ENCODE measurements at regions not wholly inside any gene's neighbourhood (a gene's known extent, or its start where the extent isn't known, plus 50 kb on each side); places are given as distances from the start of the nearest gene placed in this dataset.
"Not testable (repeated sequence)": the region's sequence is repeated elsewhere in the genome, so short reads cannot be mapped to it uniquely, and the experiment has no call there.

DNA sequence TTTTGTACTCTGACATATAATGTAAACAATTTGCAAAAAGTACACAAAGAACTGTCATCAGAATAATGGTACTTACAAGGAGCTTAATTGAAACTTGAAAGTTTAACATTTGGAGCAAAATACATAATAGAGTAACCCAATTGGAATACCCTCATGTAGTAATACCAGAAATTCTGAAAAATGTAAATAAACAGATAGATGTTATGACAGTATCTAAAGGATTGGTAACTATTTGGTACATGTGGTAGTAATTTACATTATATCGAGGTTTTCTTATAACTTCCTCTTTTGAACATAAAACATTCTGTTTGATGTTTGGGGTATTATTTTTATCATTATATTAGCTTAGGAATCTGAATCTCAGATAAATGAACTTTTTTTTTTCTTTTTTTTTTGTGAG is 211.7 kb upstream of the ELL2 start:
- peaks cover 2% of the 10 kb centered on the region for H3K27me3 Mint-ChIP-seq
- no peak overlapping the region for H3K4me3 Mint-ChIP-seq
- no peak overlapping the region for H3K27ac Mint-ChIP-seq
- no peaks in the 10 kb centered on the region for H3K9me3 Mint-ChIP-seq (ENCODE audit: low read depth)
- no peaks in the 10 kb centered on the region for H3K4me1 Mint-ChIP-seq (ENCODE audit: low read depth)
- no peaks in the 10 kb centered on the region for H3K36me3 Mint-ChIP-seq

DNA sequence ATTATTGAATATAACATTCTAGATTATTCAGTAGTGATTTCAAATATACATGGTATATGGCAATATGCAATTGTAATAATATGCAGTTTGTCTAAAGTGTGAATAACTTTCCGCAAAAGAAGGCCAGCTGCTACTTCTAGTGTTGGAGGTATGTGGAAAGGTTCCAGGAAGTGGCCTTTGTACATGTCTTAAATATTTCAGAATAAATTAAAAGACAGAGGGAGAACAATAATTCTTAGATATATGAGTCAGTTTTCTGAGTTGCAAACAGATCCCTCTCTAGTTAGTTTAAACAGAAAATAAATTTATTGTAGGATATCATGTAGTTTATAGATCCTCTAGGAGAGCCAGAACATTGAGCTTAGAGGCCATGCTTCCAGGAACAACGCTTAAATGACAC is 210.8 kb upstream of the ELL2 start:
- H3K27me3 Mint-ChIP-seq: no peaks in the 10 kb centered on the region
- H3K4me1 Mint-ChIP-seq (ENCODE audit: low read depth): no peaks in the 10 kb centered on the region
- no peaks in the 10 kb centered on the region for H3K36me3 Mint-ChIP-seq
- H3K27ac Mint-ChIP-seq: no peak overlapping the region
- H3K4me3 Mint-ChIP-seq: no peak overlapping the region
- no peaks in the 10 kb centered on the region for H3K9me3 Mint-ChIP-seq (ENCODE audit: low read depth)

DNA sequence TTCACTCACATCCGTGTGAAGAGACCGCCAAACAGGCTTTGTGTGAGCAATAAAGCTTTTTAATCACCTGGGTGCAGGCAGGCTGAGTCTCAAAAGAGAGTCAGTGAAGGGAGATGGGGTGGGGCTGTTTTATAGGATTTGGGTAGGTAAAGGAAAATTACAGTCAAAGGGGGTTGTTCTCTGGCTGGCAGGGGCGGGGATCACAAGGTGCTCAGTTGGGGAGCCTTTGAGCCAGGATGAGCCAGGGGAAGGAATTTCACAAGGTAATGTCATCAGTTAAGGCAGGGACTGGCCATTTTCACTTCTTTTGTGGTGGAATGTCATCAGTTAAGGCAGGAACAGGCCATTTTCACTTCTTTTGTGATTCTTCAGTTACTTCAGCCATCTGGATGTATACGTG is 210.3 kb upstream of the ELL2 start:
- H3K27me3 Mint-ChIP-seq; H3K27ac Mint-ChIP-seq; H3K36me3 Mint-ChIP-seq; H3K4me1 Mint-ChIP-seq (ENCODE audit: low read depth); H3K4me3 Mint-ChIP-seq; H3K9me3 Mint-ChIP-seq (ENCODE audit: low read depth): not testable (repeated sequence)

DNA sequence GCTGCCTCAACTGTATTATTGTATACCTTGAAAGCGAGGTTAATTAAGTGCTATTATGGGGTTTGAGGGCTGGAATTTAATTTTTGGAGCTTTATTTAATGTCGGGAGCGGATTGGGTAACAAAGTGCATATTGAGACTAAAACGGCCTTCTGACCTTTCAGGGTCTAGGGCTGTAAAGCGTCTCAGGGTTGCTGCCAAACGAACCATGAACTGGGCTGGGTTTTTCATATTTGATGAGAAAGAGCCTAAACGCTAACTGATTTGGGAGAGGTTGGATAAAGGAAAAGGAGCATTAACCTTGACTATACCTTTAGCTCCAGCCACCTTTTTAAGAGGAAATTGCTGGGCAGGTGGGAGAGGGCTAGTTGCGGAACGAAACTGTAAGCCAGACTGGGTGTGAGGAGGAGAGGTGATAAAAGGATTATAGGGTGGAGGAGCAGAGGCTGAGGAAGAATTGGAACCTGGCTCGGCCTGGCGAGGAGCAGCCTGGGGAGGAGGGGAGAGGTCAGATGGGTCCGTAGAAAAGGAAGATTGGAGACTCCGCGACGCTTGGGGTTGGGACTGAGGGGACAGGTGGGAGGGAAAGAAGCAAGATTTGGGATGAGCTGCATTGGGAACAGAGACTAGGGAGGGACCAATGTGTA is 209.0 kb upstream of the ELL2 start:
- not testable (repeated sequence) for H3K9me3 Mint-ChIP-seq (ENCODE audit: low read depth); H3K27me3 Mint-ChIP-seq; H3K36me3 Mint-ChIP-seq; H3K4me1 Mint-ChIP-seq (ENCODE audit: low read depth); H3K4me3 Mint-ChIP-seq; H3K27ac Mint-ChIP-seq

DNA sequence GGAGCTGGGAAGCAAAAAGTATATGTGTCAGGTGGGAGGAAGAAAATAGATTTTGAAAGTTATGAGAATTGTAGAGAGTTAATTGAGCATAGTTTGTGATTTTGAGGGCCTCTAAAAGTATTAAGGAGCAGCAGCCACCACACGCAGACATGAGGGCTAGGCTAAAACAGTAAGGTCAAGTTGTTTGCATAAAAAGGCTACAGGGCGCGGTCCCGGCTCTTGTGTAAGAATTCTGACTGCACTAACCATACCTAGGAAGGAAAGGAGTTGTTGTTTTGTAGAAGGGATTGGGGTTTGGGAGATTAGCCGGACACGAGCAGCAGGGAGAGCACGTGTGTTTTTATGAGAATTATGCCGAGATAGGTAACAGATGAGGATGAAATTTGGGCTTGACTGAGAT is 207.2 kb upstream of the ELL2 start:
- H3K9me3 Mint-ChIP-seq (ENCODE audit: low read depth); H3K4me1 Mint-ChIP-seq (ENCODE audit: low read depth); H3K27ac Mint-ChIP-seq; H3K27me3 Mint-ChIP-seq; H3K4me3 Mint-ChIP-seq; H3K36me3 Mint-ChIP-seq: not testable (repeated sequence)

DNA sequence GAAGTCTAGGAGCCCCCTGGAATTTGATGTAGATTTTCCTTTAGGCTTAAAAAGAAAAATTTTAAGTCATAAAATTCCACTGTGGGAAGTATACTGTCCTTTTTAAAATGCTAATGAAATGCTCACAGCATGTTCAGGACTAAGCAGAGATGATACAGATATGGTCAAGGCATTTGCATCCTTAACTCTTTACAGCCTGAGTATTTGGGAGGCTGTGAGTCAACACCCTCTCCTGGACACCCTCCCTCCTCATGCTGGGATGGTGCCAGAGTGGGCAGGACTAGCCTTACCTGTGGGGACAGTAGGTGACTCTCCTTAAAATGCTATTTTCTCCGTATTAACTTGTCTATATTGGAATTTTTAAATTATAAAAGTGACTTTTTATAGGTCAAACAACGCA is 197.4 kb upstream of the ELL2 start:
- Mint-ChIP-seq H3K9me3 (ENCODE audit: low read depth) (no peaks in the 10 kb centered on the region), H3K27ac (no peak overlapping the region), H3K36me3 (no peaks in the 10 kb centered on the region), H3K4me3 (no peak overlapping the region), H3K4me1 (ENCODE audit: low read depth) (no peaks in the 10 kb centered on the region), H3K27me3 (peaks cover 12% of the 10 kb centered on the region)

DNA sequence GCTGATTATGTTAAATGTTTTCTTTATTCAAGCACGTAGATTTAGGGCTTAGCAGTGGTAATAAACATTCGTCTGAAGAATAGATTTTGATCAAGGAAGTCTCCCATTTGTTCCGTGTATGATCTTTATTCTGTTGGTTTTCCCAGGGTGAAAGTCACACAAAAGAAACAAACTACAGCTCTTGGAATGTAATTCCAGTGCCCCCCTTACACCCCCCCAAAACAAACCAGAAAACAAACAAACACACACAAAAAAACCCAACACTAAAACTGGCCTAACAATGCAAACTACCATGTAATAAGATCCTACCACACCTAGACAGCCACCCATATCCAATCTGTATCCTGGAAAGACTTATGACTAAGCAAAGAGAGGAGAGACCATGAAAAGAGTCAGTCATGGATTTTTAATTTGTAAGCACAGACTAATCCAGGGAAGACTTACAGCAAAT is 196.2 kb upstream of the ELL2 start:
- Mint-ChIP-seq H3K4me1 (ENCODE audit: low read depth) (no peaks in the 10 kb centered on the region), H3K9me3 (ENCODE audit: low read depth) (no peaks in the 10 kb centered on the region), H3K27ac (no peak overlapping the region), H3K27me3 (peaks cover 9% of the 10 kb centered on the region), H3K4me3 (no peak overlapping the region), H3K36me3 (no peaks in the 10 kb centered on the region)

DNA sequence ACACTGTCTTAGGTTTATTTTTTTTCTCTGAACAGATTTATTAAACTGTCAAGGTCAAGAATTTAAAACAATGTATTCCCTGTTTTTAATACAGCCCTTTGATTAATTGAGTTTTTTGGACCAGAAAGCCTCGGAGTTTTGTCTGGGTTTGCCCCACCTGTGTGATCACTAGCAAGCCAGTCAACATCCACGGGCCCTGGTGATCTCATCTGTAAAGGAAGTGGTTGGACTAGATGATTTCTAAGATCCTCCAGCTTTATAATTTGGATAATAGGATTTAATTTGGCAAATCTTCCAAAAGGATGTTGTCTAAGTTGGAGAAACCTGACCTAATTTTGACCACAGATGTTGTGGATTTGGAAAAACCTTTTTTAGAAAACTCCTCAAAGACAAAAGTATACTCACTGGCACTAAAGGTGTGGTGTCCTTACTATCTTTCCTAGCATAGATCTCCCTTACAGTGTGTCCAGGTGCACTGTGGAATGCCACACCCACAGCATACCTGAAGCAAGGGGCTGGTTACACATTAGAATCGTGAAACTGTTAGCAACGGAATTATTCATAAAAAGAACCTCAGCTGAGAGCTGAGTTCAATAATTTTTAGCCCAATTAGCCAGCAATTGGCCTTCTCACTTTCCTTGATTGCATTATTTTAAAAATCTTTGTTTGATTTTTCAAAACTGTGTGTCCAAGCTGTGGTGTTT is 195.6 kb upstream of the ELL2 start:
- H3K9me3 Mint-ChIP-seq (ENCODE audit: low read depth): no peaks in the 10 kb centered on the region

DNA sequence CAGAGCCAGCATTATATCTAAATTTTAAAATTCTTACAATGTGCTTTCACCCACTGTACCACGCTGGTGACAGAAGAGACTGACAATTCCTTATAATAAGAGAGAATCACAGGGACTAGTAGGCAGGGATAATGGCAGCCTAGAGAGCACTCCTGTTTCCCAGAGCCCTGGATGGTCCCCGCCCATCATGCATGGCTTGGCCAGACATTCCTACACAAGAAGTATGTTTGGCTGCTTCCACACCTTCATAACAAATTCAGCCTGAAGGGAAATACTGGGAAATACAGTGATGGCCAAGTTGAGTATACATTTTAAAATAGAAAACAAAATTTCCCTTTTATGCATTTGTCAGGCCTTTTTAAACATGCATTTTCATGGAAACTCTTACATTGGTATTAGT is 193.5 kb upstream of the ELL2 start:
- H3K27me3 Mint-ChIP-seq: peaks cover 5% of the 10 kb centered on the region
- H3K4me1 Mint-ChIP-seq (ENCODE audit: low read depth): no peaks in the 10 kb centered on the region
- H3K4me3 Mint-ChIP-seq: no peak overlapping the region
- no peaks in the 10 kb centered on the region for H3K36me3 Mint-ChIP-seq
- no peaks in the 10 kb centered on the region for H3K9me3 Mint-ChIP-seq (ENCODE audit: low read depth)
- H3K27ac Mint-ChIP-seq: no peak overlapping the region

More for the DNA sequence above, 195.6 kb upstream of the ELL2 start:
- Mint-ChIP-seq H3K27me3 (peaks cover 6% of the 10 kb centered on the region), H3K36me3 (no peaks in the 10 kb centered on the region), H3K4me1 (ENCODE audit: low read depth) (no peaks in the 10 kb centered on the region), H3K4me3 (no peak overlapping the region), H3K27ac (no peak overlapping the region)

DNA sequence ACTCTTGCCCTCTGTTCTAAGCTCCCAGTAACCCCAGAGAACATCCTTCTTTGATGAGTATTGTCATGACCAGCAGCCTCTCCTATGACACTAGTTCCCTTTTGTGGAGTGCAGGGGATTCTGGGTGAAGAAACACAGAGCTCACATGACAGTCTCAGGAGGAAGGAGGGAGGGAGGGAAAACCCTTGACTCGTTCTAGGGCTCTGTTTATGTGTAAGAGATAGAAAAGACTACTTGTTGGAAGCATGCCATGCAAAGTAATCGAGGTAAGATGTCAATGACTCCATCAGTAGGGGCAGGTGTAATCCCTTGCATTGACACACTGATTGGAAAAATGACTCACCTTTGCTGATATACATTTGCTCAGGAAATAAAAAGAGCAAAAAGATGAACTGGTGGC is 190.2 kb upstream of the ELL2 start:
- no peak overlapping the region for H3K27ac Mint-ChIP-seq
- no peaks in the 10 kb centered on the region for H3K36me3 Mint-ChIP-seq
- H3K4me1 Mint-ChIP-seq (ENCODE audit: low read depth): no peaks in the 10 kb centered on the region
- no peak overlapping the region for H3K4me3 Mint-ChIP-seq
- H3K9me3 Mint-ChIP-seq (ENCODE audit: low read depth): no peaks in the 10 kb centered on the region
- H3K27me3 Mint-ChIP-seq: peaks cover 8% of the 10 kb centered on the region

DNA sequence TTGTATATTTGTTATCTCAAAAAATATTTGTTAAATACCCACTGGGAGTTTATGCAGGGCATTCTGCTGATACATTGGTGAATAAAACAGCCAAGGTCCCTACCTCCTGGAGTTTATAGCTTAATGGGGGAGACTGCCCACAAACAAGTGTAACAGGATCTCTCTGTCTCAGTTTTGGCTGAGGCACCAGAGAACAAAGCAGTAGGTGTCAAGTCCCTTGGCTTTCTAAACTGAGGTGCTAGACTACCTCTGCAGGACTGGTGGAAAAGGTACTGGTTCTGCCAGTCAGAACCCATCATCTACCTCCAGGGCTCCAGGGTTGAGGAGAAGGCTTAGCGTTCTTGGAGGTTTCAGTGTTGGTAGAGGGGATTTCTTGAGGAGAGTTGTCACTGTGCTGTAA is 188.4 kb upstream of the ELL2 start:
- Mint-ChIP-seq H3K4me3 (no peak overlapping the region), H3K27me3 (peaks cover 4% of the 10 kb centered on the region), H3K4me1 (ENCODE audit: low read depth) (no peaks in the 10 kb centered on the region), H3K27ac (no peak overlapping the region), H3K36me3 (no peaks in the 10 kb centered on the region), H3K9me3 (ENCODE audit: low read depth) (no peaks in the 10 kb centered on the region)

DNA sequence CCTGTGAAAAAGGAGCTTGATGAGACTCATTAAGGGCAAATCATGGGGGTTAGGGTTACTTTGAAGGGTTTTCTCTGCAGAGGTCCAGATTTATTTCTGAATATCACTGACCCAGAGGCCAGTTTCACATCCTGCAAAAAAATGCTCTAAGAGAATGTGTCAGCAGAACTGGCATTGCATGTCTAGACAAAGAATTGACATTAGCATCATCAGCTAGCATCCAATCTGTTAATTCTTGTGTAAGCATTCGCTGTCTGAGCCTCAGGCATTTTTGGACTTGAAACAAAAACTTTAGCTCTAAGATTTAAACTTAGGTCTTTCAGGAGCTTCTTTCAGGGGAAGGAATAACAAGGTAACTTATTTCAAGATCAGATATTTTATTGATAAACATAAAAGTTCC is 187.9 kb upstream of the ELL2 start:
- Mint-ChIP-seq H3K27ac (no peak overlapping the region), H3K4me1 (ENCODE audit: low read depth) (no peaks in the 10 kb centered on the region), H3K27me3 (peaks cover 4% of the 10 kb centered on the region), H3K4me3 (no peak overlapping the region), H3K9me3 (ENCODE audit: low read depth) (no peaks in the 10 kb centered on the region), H3K36me3 (no peaks in the 10 kb centered on the region)

DNA sequence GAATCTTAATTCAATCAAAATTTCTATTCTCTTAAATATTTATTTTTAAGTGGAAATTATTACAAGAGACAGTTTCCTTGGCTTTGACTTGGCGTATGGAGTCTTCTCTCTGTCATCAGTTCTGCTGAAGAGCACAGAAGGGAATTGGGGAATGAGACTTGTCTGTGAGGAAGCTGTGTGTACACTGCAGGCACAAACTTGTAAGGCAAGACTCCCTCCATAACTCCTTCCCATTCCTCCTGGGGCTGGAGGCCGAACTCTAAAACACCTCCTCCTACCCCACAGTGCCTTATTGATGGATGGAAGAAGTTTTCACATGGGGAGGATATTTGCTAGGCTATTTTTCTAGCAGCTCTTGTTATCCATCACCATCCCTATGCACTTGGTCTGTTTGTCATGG is 187.4 kb upstream of the ELL2 start:
- H3K4me3 Mint-ChIP-seq: no peak overlapping the region
- no peaks in the 10 kb centered on the region for H3K36me3 Mint-ChIP-seq
- no peaks in the 10 kb centered on the region for H3K9me3 Mint-ChIP-seq (ENCODE audit: low read depth)
- H3K4me1 Mint-ChIP-seq (ENCODE audit: low read depth): no peaks in the 10 kb centered on the region
- peaks cover 4% of the 10 kb centered on the region for H3K27me3 Mint-ChIP-seq
- H3K27ac Mint-ChIP-seq: no peak overlapping the region

DNA sequence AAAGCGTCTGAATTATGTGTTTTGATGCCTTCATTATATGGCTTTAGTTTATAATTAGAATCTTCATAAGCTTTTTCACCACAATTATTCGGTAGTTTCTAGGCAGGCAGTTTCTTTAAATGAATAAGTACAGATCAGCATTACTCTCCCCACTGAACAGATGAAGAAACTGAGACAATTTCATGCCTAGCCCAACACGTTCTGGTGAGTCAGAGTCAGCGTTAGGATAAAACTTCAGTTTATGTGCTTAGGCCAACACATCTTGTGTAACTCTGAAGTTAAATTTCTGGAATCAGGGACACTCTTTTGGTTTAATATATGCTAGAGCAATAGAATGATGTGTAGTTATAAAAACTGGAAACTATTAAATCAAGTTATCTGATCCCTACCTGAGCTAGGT is 186.7 kb upstream of the ELL2 start:
- H3K4me1 Mint-ChIP-seq (ENCODE audit: low read depth): no peaks in the 10 kb centered on the region
- no peaks in the 10 kb centered on the region for H3K9me3 Mint-ChIP-seq (ENCODE audit: low read depth)
- no peak overlapping the region for H3K4me3 Mint-ChIP-seq
- H3K27ac Mint-ChIP-seq: no peak overlapping the region
- H3K36me3 Mint-ChIP-seq: no peaks in the 10 kb centered on the region
- peaks cover 4% of the 10 kb centered on the region for H3K27me3 Mint-ChIP-seq

DNA sequence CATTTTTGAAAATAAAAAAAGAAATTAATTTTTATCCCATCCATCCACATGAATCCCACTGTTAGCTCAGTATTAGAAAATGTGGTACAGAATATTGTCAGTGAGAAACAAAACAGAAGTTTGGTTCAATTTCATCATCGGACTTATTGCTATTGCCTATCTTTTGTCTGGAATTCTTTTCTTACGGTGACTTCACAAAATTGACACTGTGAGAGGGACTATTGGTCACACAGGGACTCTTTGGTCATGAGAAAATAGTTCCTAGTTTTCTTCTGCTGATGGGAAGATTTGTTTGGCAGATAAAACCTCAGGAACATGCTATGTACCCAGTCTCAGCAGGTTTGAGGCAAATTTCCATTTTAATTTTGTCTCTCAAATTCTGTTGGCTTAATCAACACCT is 186.2 kb upstream of the ELL2 start:
- Mint-ChIP-seq H3K27me3 (peaks cover 4% of the 10 kb centered on the region), H3K4me1 (ENCODE audit: low read depth) (no peaks in the 10 kb centered on the region), H3K27ac (no peak overlapping the region), H3K4me3 (no peak overlapping the region), H3K9me3 (ENCODE audit: low read depth) (no peaks in the 10 kb centered on the region), H3K36me3 (no peaks in the 10 kb centered on the region)

DNA sequence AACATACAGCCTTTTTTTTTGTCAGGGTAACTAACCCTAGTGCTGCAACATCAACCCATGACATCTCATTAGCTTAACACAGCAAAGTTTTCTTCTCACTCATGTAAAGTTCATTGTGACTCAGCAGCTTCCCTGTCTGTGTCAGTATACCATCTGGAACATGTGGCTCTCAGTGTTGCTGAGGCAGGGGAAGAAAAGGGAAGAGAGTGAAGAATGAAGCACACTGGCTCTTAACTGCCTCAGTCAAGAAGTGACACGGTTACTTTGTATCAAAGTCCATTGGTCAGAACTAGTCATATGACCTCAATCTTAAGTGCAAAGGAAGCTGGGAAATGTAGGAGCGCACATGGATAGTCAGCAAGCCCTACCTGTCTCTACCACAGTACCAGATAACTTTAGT is 185.0 kb upstream of the ELL2 start:
- Mint-ChIP-seq H3K36me3 (no peaks in the 10 kb centered on the region), H3K4me1 (ENCODE audit: low read depth) (no peaks in the 10 kb centered on the region), H3K9me3 (ENCODE audit: low read depth) (no peaks in the 10 kb centered on the region), H3K4me3 (no peak overlapping the region), H3K27me3 (peaks cover 4% of the 10 kb centered on the region), H3K27ac (no peak overlapping the region)

Data from activated naive CD8-positive, alpha-beta T cell (primary cell).